Mesenchymal stem cell (in vitro differentiated cells and primary cell): ENCODE measurements at regions not wholly inside any gene's neighbourhood (a gene's known extent, or its start where the extent isn't known, plus 50 kb on each side); places are given as distances from the start of the nearest gene placed in this dataset.

ENCODE experiments used
- DNase-seq: peaks from one replicate; pipeline ENCODE4 v3.0.0-alpha.2; 2013
- H2AFZ ChIP-seq: one replicate; pipeline ENCODE4 v1.6.1; 2013; ENCODE audit warnings: low read depth, mild to moderate bottlenecking, control low read depth, inconsistent platforms, low read length, moderate library complexity
- H2AK5ac ChIP-seq: 2 replicates; pipeline ENCODE4 v1.6.1; 2013; ENCODE audit warnings: low read length, moderate library complexity, mild to moderate bottlenecking, inconsistent platforms; ENCODE audit not compliant: severe bottlenecking
- H2BK120ac ChIP-seq: one replicate; pipeline ENCODE4 v1.6.1; 2013; ENCODE audit warnings: low read depth, mild to moderate bottlenecking, inconsistent platforms, low read length, moderate library complexity
- H2BK12ac ChIP-seq, 2 experiments: one replicate each; pipeline ENCODE4 v1.6.1; 2013; ENCODE audit warnings: inconsistent platforms in 2 of 2, low read length in 2 of 2, mild to moderate bottlenecking in 2 of 2, moderate library complexity in 2 of 2, control low read depth in 1 of 2
- H2BK15ac ChIP-seq: one replicate; pipeline ENCODE4 v1.6.1; 2013; ENCODE audit warnings: mild to moderate bottlenecking, low read depth, inconsistent platforms; ENCODE audit not compliant: poor library complexity, severe bottlenecking
- H2BK5ac ChIP-seq: 2 replicates; pipeline ENCODE4 v1.6.1; 2013; ENCODE audit warnings: low read depth, mild to moderate bottlenecking, low read length, control low read depth, inconsistent platforms; ENCODE audit not compliant: poor library complexity, severe bottlenecking
- H3K14ac ChIP-seq, 2 experiments: one replicate each; pipeline ENCODE4 v1.6.1; 2013; ENCODE audit warnings: inconsistent platforms in 2 of 2, low read length in 2 of 2, control low read depth in 1 of 2, mild to moderate bottlenecking in 1 of 2, moderate library complexity in 1 of 2
- H3K18ac ChIP-seq, 2 experiments: one replicate each; pipeline ENCODE4 v1.6.1; 2013; ENCODE audit warnings: inconsistent platforms in 2 of 2, low read length in 2 of 2, control low read depth in 1 of 2, low read depth in 1 of 2, mild to moderate bottlenecking in 1 of 2
- H3K23ac ChIP-seq, 2 experiments: one replicate each; pipeline ENCODE4 v1.6.1; 2013; ENCODE audit warnings: inconsistent platforms in 2 of 2, low read length in 2 of 2, mild to moderate bottlenecking in 2 of 2, moderate library complexity in 2 of 2, control low read depth in 1 of 2
- H3K27ac ChIP-seq: 2 replicates; pipeline ENCODE4 v1.5.1; 2013; ENCODE audit warnings: mild to moderate bottlenecking, moderate library complexity, low read length, control low read depth, inconsistent platforms; ENCODE audit not compliant: poor library complexity, severe bottlenecking
- H3K27me3 ChIP-seq, 2 experiments: 2 replicates each; pipeline versions ENCODE4 v1.6.1 to v1.7.0; 2013; ENCODE audit warnings: low read length in 2 of 2, mild to moderate bottlenecking in 2 of 2, moderate library complexity in 2 of 2, control low read depth in 1 of 2, inconsistent platforms in 1 of 2; ENCODE audit not compliant: control insufficient read depth in 1 of 2, insufficient read depth in 1 of 2
- H3K36me3 ChIP-seq, 2 experiments: 2 replicates each; pipeline versions ENCODE4 v1.6.1 to v1.7.0; 2013; ENCODE audit warnings: low read length in 2 of 2, control low read depth in 1 of 2, inconsistent platforms in 1 of 2, low read depth in 1 of 2, mild to moderate bottlenecking in 1 of 2; ENCODE audit not compliant: insufficient read depth in 2 of 2, control insufficient read depth in 1 of 2
- H3K4ac ChIP-seq, 2 experiments: one replicate each; pipeline ENCODE4 v1.6.1; 2013; ENCODE audit warnings: inconsistent platforms in 2 of 2, low read length in 2 of 2, mild to moderate bottlenecking in 2 of 2, moderate library complexity in 2 of 2, control low read depth in 1 of 2, low read depth in 1 of 2
- H3K4me1 ChIP-seq: 2 replicates; pipeline ENCODE4 v1.6.1; 2013; ENCODE audit warnings: low read depth, low read length, control low read depth; ENCODE audit not compliant: control insufficient read depth, insufficient read depth
- H3K4me2 ChIP-seq: 2 replicates; pipeline ENCODE4 v1.6.1; 2013; ENCODE audit warnings: low read length, mild to moderate bottlenecking, inconsistent platforms; ENCODE audit not compliant: poor library complexity, severe bottlenecking
- H3K4me3 ChIP-seq, 2 experiments: 2 replicates each; pipeline versions ENCODE4 v1.5.1 to v1.7.0; 2013; ENCODE audit warnings: low read length in 2 of 2, mild to moderate bottlenecking in 2 of 2, control low read depth in 1 of 2, low read depth in 1 of 2; ENCODE audit not compliant: insufficient read depth in 1 of 2
- H3K79me1 ChIP-seq: replicated peaks from 2 replicates; pipeline ENCODE4 v1.6.1; 2013; ENCODE audit warnings: mild to moderate bottlenecking, control low read depth, low read length, inconsistent platforms; ENCODE audit not compliant: poor library complexity, severe bottlenecking
- H3K9ac ChIP-seq: 2 replicates; pipeline ENCODE4 v1.7.0; 2013; ENCODE audit warnings: mild to moderate bottlenecking, low read length, moderate library complexity
- H3K9me3 ChIP-seq: 2 replicates; pipeline ENCODE4 v1.7.0; 2013; ENCODE audit warnings: mild to moderate bottlenecking, low read length; ENCODE audit not compliant: control insufficient read depth
- H4K8ac ChIP-seq: one replicate; pipeline ENCODE4 v1.6.1; 2013; ENCODE audit warnings: inconsistent platforms, mild to moderate bottlenecking, low read length, moderate library complexity
- H4K91ac ChIP-seq: one replicate; pipeline ENCODE4 v1.6.1; 2013; ENCODE audit warnings: mild to moderate bottlenecking, low read length, inconsistent platforms
- WGBS: methylation state at CpG from one replicate; pipeline ENCODE4 v1.1.7; 2013; ENCODE audit warnings: mixed read lengths; 5-methylcytosine and 5-hydroxymethylcytosine counted together

- DNase-seq = no peak
- Histone ChIP-seq H3K79me1 (no peaks in the 10 kb centered on the region), H3K36me3 (no peaks in the 10 kb centered on the region), H3K4me3 (no peak overlapping the region), H4K8ac (no peak overlapping the region), H4K91ac (no peak overlapping the region), H2BK12ac (no peak overlapping the region), H3K4me1 (no peaks in the 10 kb centered on the region), H3K27me3 (no peaks in the 10 kb centered on the region), H2BK15ac (no peak overlapping the region), H3K9ac (no peak overlapping the region), H3K23ac (no peak overlapping the region), H3K9me3 (no peaks in the 10 kb centered on the region), H2AFZ (no peak overlapping the region), H3K27ac (no peak overlapping the region), H3K4me2 (no peak overlapping the region), H2AK5ac (no peak overlapping the region), H3K4ac (no peak overlapping the region), H2BK5ac (no peak overlapping the region), H2BK120ac (no peak overlapping the region), H3K14ac (no peak overlapping the region), H3K18ac (no peak overlapping the region)
- 59% methylated on average over 2 of the region's 3 CpGs for WGBS
These were observed 571.0 kb downstream of the TSN start for GRCh38 chr2:122326471-122326870.

GRCh38 chr2:122328816-122329215, 573.4 kb downstream of the TSN start:
- H2AK5ac ChIP-seq = no peak overlapping the region
- no peak overlapping the region for H3K23ac ChIP-seq
- H2AFZ ChIP-seq = no peak overlapping the region
- H3K36me3 ChIP-seq = no peaks in the 10 kb centered on the region
- no peaks in the 10 kb centered on the region for H3K9me3 ChIP-seq
- 83% methylated on average over 2 of the region's 4 CpGs for WGBS
- H3K14ac ChIP-seq = no peak overlapping the region
- H3K4me1 ChIP-seq = no peaks in the 10 kb centered on the region
- no peaks in the 10 kb centered on the region for H3K79me1 ChIP-seq
- no peak overlapping the region for H2BK5ac ChIP-seq
- no peak overlapping the region for H3K4me3 ChIP-seq
- H3K27ac ChIP-seq = no peak overlapping the region
- H3K18ac ChIP-seq = no peak overlapping the region
- no peak overlapping the region for H4K91ac ChIP-seq
- H2BK120ac ChIP-seq = no peak overlapping the region
- no peak overlapping the region for H3K9ac ChIP-seq
- no peak overlapping the region for H2BK15ac ChIP-seq
- H3K27me3 ChIP-seq = no peaks in the 10 kb centered on the region
- H2BK12ac ChIP-seq = no peak overlapping the region
- H4K8ac ChIP-seq = no peak overlapping the region
- no peak for DNase-seq
- H3K4ac ChIP-seq = no peak overlapping the region
- no peak overlapping the region for H3K4me2 ChIP-seq

- Histone ChIP-seq H2BK120ac (no peak overlapping the region), H2BK12ac (no peak overlapping the region), H3K36me3 (no peaks in the 10 kb centered on the region), H3K79me1 (no peaks in the 10 kb centered on the region), H2BK5ac (no peak overlapping the region), H3K4ac (no peak overlapping the region), H2AK5ac (no peak overlapping the region), H3K18ac (no peak overlapping the region), H3K9me3 (no peaks in the 10 kb centered on the region), H3K4me3 (no peak overlapping the region), H3K4me1 (no peaks in the 10 kb centered on the region), H2AFZ (no peak overlapping the region), H4K91ac (no peak overlapping the region), H4K8ac (no peak overlapping the region), H3K9ac (no peak overlapping the region), H3K27me3 (no peaks in the 10 kb centered on the region), H3K14ac (no peak overlapping the region), H3K27ac (no peak overlapping the region), H3K4me2 (no peak overlapping the region), H2BK15ac (no peak overlapping the region), H3K23ac (no peak overlapping the region)
- WGBS = 52% methylated on average over 2 of the region's 2 CpGs
- no peak for DNase-seq
These were observed 573.8 kb downstream of the TSN start for GRCh38 chr2:122329278-122329677.

GRCh38 chr2:122333932-122334331, 578.5 kb downstream of the TSN start:
- Histone ChIP-seq H3K4me2 (no peak overlapping the region), H4K91ac (no peak overlapping the region), H2AK5ac (no peak overlapping the region), H3K27ac (no peak overlapping the region), H3K36me3 (no peaks in the 10 kb centered on the region), H2BK12ac (no peak overlapping the region), H3K18ac (no peak overlapping the region), H3K4me3 (no peak overlapping the region), H3K27me3 (no peaks in the 10 kb centered on the region), H3K9ac (no peak overlapping the region), H3K23ac (no peak overlapping the region), H2AFZ (no peak overlapping the region), H3K14ac (no peak overlapping the region), H3K79me1 (no peaks in the 10 kb centered on the region), H2BK15ac (no peak overlapping the region), H3K4me1 (no peaks in the 10 kb centered on the region), H2BK120ac (no peak overlapping the region), H4K8ac (no peak overlapping the region), H3K4ac (no peak overlapping the region), H2BK5ac (no peak overlapping the region), H3K9me3 (no peaks in the 10 kb centered on the region)
- whole genome bisulfite sequencing = 62% methylated on average over 2 of the region's 2 CpGs
- DNase-seq = no peak
